ENCODE measurements at regions not wholly inside any gene's neighbourhood (a gene's known extent, or its start where the extent isn't known, plus 50 kb on each side); places are given as distances from the start of the nearest gene placed in this dataset.

DNA sequence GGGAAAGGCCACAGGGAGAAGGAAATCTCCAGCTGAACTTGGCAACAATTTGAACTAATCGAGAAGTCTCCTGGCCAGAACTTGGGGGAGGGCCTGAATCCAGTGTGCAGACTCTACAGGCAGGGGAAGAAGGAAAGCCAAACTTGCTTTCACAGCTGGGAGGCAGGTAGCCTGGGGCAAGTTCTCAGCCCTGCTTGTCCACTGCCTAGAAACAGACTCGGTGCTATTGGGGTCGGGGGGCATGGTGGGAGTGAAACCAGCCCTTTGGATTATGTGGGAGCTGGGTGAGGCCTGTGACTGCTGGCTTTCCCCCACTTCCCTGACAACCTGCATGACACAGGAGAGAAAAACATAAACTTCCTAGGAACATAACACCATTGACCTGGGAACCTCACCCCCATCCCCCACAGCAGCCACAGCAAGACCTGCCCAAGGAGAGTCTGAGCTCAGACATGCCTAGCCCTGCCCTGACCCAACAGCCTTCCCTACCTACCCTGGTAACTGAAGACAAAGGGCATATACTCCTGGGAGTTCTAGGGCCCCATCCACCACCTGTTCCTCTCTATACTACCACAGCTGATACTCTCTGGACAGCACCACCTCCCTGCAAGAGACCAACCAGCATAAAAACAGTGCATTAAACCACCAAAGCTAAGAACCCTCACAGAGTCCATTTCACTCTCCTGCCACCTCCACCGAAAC lies 103.7 kb upstream of the MNS1 start:
- CTCF ChIA-PET: no interaction called here
- Histone ChIP-seq H3K4me3 (no peak overlapping the region), H2AFZ (no peak overlapping the region), H3K4me1 (replicated peaks; ENCODE audit: insufficient read depth) (no peaks in the 10 kb centered on the region), H3K27ac (no peak overlapping the region), H3K27me3 (ENCODE audit: insufficient read depth, low read depth) (no peaks in the 10 kb centered on the region), H3K9me2 (ENCODE audit: insufficient read depth) (no peaks in the 10 kb centered on the region), H4K20me1 (ENCODE audit: insufficient read depth) (no peaks in the 10 kb centered on the region), H3K36me3 (ENCODE audit: low read depth) (no peaks in the 10 kb centered on the region), H3F3A (ENCODE audit: insufficient read depth, low read depth) (no peaks in the 10 kb centered on the region), H3K4me2 (no peak overlapping the region), H3K79me2 (ENCODE audit: low read depth) (no peaks in the 10 kb centered on the region), H3K9me3 (ENCODE audit: insufficient read depth, low read depth) (no peaks in the 10 kb centered on the region)
- POLR2A ChIA-PET (ENCODE audit: unreplicated experiment): no interaction called here
- no TSS peak for BruUV-seq (replicated peaks)
- intact Hi-C loops (cut with micrococcal nuclease; ENCODE audit: unreplicated experiment): no loop called here
- DNase-seq: no peak
- TF ChIP-seq, protein P1, sequence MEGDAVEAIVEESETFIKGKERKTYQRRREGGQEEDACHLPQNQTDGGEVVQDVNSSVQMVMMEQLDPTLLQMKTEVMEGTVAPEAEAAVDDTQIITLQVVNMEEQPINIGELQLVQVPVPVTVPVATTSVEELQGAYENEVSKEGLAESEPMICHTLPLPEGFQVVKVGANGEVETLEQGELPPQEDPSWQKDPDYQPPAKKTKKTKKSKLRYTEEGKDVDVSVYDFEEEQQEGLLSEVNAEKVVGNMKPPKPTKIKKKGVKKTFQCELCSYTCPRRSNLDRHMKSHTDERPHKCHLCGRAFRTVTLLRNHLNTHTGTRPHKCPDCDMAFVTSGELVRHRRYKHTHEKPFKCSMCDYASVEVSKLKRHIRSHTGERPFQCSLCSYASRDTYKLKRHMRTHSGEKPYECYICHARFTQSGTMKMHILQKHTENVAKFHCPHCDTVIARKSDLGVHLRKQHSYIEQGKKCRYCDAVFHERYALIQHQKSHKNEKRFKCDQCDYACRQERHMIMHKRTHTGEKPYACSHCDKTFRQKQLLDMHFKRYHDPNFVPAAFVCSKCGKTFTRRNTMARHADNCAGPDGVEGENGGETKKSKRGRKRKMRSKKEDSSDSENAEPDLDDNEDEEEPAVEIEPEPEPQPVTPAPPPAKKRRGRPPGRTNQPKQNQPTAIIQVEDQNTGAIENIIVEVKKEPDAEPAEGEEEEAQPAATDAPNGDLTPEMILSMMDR (conservative IDR thresholded peaks at IDR 0.05): no peak
- no peak for TF ChIP-seq EZH2 (IDR thresholded peaks at IDR 0.05; ENCODE audit: low read depth)

DNA sequence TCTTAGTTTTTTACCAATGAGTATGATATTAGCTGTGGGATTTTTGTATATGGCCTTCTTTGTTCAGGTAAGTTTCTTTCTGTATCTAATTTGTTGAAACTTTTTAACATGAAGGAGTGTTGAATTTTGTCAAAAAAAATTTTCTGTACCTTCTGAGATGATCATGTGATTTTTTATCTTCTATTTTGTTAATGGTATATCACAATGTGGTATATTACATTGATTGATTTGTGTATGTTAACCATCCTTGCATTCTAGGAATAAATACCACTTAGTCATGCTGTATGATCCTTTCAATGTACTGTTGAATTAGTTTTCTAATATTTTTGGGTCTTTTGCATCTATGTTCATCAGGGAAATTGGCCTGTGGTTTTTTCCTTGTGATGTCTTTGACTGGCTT lies 92.5 kb upstream of the MNS1 start:
- Histone ChIP-seq H3K79me2 (ENCODE audit: low read depth) (no peaks in the 10 kb centered on the region), H3F3A (ENCODE audit: insufficient read depth, low read depth) (no peaks in the 10 kb centered on the region), H3K27ac (no peak overlapping the region), H3K4me1 (replicated peaks; ENCODE audit: insufficient read depth) (no peaks in the 10 kb centered on the region), H4K20me1 (ENCODE audit: insufficient read depth) (no peaks in the 10 kb centered on the region), H3K4me3 (no peak overlapping the region), H3K27me3 (ENCODE audit: insufficient read depth, low read depth) (no peaks in the 10 kb centered on the region), H2AFZ (0 out of 2 replicates have a peak overlapping the region, but pooled peaks have one; percentile 5), H3K4me2 (no peak overlapping the region), H3K9me3 (ENCODE audit: insufficient read depth, low read depth) (no peaks in the 10 kb centered on the region), H3K9me2 (ENCODE audit: insufficient read depth) (no peaks in the 10 kb centered on the region), H3K36me3 (ENCODE audit: low read depth) (no peaks in the 10 kb centered on the region)
- no TSS peak for BruUV-seq (replicated peaks)
- no peak for DNase-seq
- POLR2A ChIA-PET (ENCODE audit: unreplicated experiment): no interaction called here
- CTCF ChIA-PET: no interaction called here
- TF ChIP-seq EZH2 (IDR thresholded peaks at IDR 0.05; ENCODE audit: low read depth): no peak
- TF ChIP-seq, protein P1 (conservative IDR thresholded peaks at IDR 0.05): no peak
- intact Hi-C loops (cut with micrococcal nuclease; ENCODE audit: unreplicated experiment): no loop called here

DNA sequence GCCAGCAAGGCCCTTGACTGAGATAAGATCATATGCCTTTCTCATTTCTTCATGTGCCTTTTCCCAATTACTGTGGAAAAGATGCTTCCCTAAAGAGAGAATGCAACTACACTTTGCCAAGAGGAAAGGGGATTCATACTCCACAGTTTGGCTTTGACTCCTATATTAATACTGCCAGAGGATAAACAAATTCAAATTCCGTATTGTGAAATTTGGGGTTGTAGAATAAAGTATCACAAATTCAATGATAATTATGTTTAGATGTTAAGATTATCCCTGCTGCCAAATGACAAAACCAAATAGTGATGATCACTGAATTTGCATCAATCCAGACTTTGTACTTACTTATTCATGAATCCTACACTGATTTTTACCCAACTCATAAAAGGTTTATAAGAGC lies 88.5 kb upstream of the MNS1 start:
- Histone ChIP-seq H3K36me3 (ENCODE audit: low read depth) (no peaks in the 10 kb centered on the region), H3K79me2 (ENCODE audit: low read depth) (no peaks in the 10 kb centered on the region), H3K9me3 (ENCODE audit: insufficient read depth, low read depth) (no peaks in the 10 kb centered on the region), H3K9me2 (ENCODE audit: insufficient read depth) (no peaks in the 10 kb centered on the region), H3K4me3 (no peak overlapping the region), H3K27ac (no peak overlapping the region), H4K20me1 (ENCODE audit: insufficient read depth) (no peaks in the 10 kb centered on the region), H3K27me3 (ENCODE audit: insufficient read depth, low read depth) (no peaks in the 10 kb centered on the region), H3K4me2 (no peak overlapping the region), H3K4me1 (replicated peaks; ENCODE audit: insufficient read depth) (no peaks in the 10 kb centered on the region), H2AFZ (no peak overlapping the region), H3F3A (ENCODE audit: insufficient read depth, low read depth) (no peaks in the 10 kb centered on the region)
- ChIA-PET CTCF (no interaction called here), POLR2A (ENCODE audit: unreplicated experiment) (no interaction called here)
- no TSS peak for BruUV-seq (replicated peaks)
- intact Hi-C loops (cut with micrococcal nuclease; ENCODE audit: unreplicated experiment): no loop called here
- no peak for TF ChIP-seq EZH2 (IDR thresholded peaks at IDR 0.05; ENCODE audit: low read depth)
- TF ChIP-seq, protein P1 (conservative IDR thresholded peaks at IDR 0.05): no peak
- no peak for DNase-seq
